ENCODE measurements at regions not wholly inside any gene's neighbourhood (a gene's known extent, or its start where the extent isn't known, plus 50 kb on each side); places are given as distances from the start of the nearest gene placed in this dataset.

DNA sequence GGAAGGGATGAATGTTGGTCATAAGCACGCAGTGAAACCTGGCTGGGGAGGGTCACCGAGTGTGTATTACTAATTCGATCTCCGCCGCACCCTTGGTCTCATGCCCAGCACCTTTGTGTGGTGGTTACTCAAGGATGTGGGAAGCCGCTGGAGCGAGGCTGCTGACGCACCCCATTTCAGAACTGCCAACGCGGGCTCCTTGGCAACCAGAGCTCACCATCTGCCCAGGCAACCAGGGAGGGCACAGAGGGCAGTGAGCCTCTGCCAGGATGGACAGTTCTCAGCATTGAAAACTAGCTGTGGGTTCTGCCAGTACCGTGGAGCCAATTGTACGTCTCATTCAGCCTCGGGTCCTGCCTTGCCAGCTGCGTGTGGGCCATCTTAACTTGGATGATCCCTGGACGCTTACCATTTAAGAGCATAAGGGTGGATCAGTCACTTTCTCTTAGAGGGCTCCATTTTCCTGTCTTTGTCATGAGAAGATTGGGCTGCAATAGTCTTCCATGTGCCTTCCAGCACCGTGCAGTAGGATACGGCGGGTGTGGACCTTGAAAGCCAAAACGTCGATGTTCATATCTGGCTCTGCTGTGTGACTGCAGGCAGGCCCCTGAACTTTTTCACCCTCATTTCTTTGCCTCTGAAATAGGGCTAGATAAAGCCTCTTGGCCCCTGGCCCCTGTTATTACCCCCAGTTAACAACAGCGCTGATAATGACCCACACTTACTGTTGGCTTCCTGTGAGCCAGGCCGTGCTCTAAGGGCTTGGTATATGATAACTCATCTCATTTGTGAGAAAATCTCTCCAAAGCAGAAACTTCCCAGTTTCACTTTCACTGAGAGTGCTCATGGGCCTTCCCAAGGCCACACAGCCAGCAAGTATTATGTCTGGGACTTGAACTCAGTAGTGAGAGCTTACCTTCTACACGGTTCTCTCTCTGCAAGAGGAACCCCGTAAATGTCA is 238.8 kb downstream of the OPA1 start:
- intact Hi-C loops (cut with DNase I; ENCODE audit: low total_unique reads): no loop called here
- no peak for TF ChIP-seq POLR2A (IDR thresholded peaks at IDR 0.05)
- TF ChIP-seq, protein P1, sequence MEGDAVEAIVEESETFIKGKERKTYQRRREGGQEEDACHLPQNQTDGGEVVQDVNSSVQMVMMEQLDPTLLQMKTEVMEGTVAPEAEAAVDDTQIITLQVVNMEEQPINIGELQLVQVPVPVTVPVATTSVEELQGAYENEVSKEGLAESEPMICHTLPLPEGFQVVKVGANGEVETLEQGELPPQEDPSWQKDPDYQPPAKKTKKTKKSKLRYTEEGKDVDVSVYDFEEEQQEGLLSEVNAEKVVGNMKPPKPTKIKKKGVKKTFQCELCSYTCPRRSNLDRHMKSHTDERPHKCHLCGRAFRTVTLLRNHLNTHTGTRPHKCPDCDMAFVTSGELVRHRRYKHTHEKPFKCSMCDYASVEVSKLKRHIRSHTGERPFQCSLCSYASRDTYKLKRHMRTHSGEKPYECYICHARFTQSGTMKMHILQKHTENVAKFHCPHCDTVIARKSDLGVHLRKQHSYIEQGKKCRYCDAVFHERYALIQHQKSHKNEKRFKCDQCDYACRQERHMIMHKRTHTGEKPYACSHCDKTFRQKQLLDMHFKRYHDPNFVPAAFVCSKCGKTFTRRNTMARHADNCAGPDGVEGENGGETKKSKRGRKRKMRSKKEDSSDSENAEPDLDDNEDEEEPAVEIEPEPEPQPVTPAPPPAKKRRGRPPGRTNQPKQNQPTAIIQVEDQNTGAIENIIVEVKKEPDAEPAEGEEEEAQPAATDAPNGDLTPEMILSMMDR (IDR thresholded peaks at IDR 0.05): no peak
- H3K4me3 ChIP-seq (ENCODE audit: low read depth, poor library complexity, severe bottlenecking): no peak overlapping the region
- WGBS, 2 donors: 62 to 63% methylated on average over 24 of the region's 24 CpGs
- peak; percentile 82 to 90 for DNase-seq (ENCODE audit: low spot score in 2 of 2)

DNA sequence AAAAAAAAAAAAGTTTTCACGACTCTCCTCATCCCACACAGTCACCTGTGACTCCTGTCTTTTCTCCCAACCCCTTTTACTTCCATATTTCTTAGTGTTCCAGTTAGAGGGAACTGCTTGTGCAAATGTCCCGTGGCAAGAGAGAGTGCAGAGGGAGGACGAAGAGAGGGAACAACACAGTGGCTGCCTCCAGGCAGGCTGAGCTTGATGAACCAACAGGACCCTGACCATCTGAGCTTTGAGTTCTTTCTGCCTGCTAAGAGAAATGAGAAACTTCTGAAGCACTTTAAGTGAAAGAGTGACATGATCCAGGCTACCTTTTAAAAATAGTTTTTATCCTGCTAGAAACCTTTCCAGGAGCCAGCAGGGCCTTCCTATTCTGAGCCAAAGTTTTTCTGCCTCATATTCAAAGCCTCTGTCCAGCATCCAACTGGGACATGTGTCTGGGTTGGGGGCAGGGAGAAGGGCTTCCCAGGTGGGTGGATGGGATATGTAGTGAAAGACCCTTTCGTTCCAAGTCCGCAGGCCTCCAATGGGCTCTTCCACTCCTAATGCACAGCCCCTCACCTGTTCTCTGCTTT is 239.9 kb downstream of the OPA1 start:
- DNase-seq (ENCODE audit: low spot score in 2 of 2): peak in 1 of 2 donors; percentile 53
- intact Hi-C loops (cut with DNase I; ENCODE audit: low total_unique reads): no loop called here
- no peak overlapping the region for H3K4me3 ChIP-seq (ENCODE audit: low read depth, poor library complexity, severe bottlenecking)
- 94 to 96% methylated on average over 5 of the region's 5 CpGs for WGBS, 2 donors
- TF ChIP-seq, protein P1 (IDR thresholded peaks at IDR 0.05): no peak
- TF ChIP-seq POLR2A (IDR thresholded peaks at IDR 0.05): no peak

DNA sequence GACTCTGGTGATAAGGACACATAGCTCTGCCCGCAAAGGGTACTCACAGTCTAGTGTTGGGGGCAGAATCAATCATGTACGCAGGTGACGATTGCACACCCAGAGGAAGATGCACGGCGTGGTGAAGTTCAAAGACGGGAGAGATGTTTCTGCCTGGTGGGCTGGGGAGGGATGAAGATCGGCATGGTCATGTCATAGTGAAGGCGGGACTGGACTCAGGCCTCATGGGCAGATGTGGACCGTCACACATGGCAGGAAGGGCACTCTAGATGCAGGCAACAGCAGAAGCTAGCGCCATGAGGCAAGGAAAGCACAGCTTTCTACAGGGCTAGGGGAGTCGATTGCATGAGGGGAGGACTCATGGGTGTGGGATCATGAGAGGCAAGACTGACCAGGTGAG is 240.6 kb downstream of the OPA1 start:
- WGBS, 2 donors: 96 to 97% methylated on average over 11 of the region's 11 CpGs
- intact Hi-C loops (cut with DNase I; ENCODE audit: low total_unique reads): no loop called here

DNA sequence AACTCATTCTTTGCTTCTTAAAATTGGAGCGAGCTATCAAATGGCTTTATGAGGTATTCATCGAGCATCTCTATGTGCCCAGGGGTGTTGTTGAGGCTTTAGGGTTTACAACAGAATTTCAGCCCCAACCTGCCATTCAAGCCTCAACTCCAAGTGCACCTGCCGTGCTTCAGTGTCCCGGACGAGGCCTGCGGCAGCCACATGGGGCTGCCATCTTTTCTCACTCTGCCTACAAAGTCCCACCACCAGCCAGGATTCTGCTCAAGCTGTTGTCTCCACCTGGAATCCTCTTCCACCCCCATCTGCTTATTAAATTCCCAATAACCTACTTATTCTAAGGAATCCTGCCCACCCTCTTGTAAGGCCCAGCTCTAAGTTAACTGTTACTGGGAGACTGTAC is 242.4 kb downstream of the OPA1 start:
- no peak overlapping the region for H3K4me3 ChIP-seq (ENCODE audit: low read depth, poor library complexity, severe bottlenecking)
- WGBS, 2 donors: 83 to 88% methylated on average over 6 of the region's 6 CpGs
- intact Hi-C loops (cut with DNase I; ENCODE audit: low total_unique reads): no loop called here
- DNase-seq (ENCODE audit: low spot score in 2 of 2): no peak
- no peak for TF ChIP-seq POLR2A (IDR thresholded peaks at IDR 0.05)
- TF ChIP-seq, protein P1 (IDR thresholded peaks at IDR 0.05): no peak

More for the DNA sequence above, 240.6 kb downstream of the OPA1 start:
- H3K4me3 ChIP-seq (ENCODE audit: low read depth, poor library complexity, severe bottlenecking): no peak overlapping the region
- no peak for TF ChIP-seq POLR2A (IDR thresholded peaks at IDR 0.05)
- TF ChIP-seq, protein P1 (IDR thresholded peaks at IDR 0.05): no peak
- peak in 1 of 2 donors; percentile 70 for DNase-seq (ENCODE audit: low spot score in 2 of 2)

DNA sequence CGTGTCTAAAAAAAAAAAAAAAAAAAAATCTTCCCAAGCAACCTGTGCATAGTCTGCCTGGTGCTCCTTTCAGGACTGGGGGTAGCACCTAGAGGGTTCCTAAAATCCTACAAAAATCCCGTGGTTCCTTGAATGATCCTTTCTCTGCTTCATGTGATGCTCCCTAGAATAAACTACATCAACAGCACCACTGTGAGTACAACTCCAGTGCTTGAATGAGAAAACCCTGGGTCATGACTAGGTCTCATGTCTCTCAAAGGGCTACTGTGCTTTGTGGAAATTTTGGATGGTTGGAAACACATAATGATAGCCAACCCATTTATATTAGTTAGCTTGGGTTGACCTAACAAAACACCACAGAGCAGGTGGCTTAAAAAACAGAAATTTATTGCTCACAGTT is 243.5 kb downstream of the OPA1 start:
- no peak overlapping the region for H3K4me3 ChIP-seq (ENCODE audit: low read depth, poor library complexity, severe bottlenecking)
- intact Hi-C loops (cut with DNase I; ENCODE audit: low total_unique reads): no loop called here
- TF ChIP-seq POLR2A (IDR thresholded peaks at IDR 0.05): no peak
- peak in 1 of 2 donors; percentile 4 for DNase-seq (ENCODE audit: low spot score in 2 of 2)
- 44 to 70% methylated on average over 2 of the region's 2 CpGs for WGBS, 2 donors

DNA sequence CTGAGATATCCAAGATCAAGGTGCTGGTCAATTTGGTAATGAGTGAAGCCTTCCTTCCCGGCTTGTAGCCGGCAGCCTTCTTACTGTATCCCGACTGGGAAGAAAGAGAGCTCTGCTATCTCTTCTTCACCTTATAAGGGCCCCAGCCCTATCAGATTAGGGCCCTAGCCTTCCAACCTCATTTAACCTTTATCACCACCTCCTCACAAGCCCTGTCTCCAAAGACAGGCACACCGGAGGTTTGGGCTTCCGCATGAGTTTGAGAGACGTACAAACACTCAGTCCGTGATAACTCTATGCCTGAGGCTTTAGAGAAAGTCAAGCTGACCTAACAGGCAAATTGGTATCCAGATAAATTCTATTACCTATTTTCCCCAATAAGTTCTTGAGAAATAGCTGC is 243.9 kb downstream of the OPA1 start:
- TF ChIP-seq, protein P1 (IDR thresholded peaks at IDR 0.05): no peak
- TF ChIP-seq POLR2A (IDR thresholded peaks at IDR 0.05): no peak
- H3K4me3 ChIP-seq (ENCODE audit: low read depth, poor library complexity, severe bottlenecking): no peak overlapping the region
- intact Hi-C loops (cut with DNase I; ENCODE audit: low total_unique reads): no loop called here
- WGBS, 2 donors: 80 to 85% methylated on average over 7 of the region's 7 CpGs
- peak in 1 of 2 donors; percentile 20 for DNase-seq (ENCODE audit: low spot score in 2 of 2)

All from lower leg skin (tissue), 4 donors.